ENCODE measurements at regions not wholly inside any gene's neighbourhood (a gene's known extent, or its start where the extent isn't known, plus 50 kb on each side); places are given as distances from the start of the nearest gene placed in this dataset.

GRCh38 chr2:66803726-66804125, 368.8 kb downstream of the MEIS1 start:
- no TSS peak for BruUV-seq (replicated peaks)
- H3K27ac ChIP-seq (ENCODE audit: insufficient read depth, low read depth, low read length): no peak overlapping the region
- no peaks in the 10 kb centered on the region for H3K9me3 ChIP-seq (replicated peaks; ENCODE audit: control insufficient read depth, insufficient read depth, low read length)
- H3K27me3 ChIP-seq (ENCODE audit: control insufficient read depth in 2 of 2, insufficient read depth in 2 of 2, low read length in 2 of 2): no peaks in the 10 kb centered on the region
- no peaks in the 10 kb centered on the region for H3K9me1 ChIP-seq (replicated peaks; ENCODE audit: control insufficient read depth, extremely low read depth, insufficient read depth, low read length)
- H4K20me1 ChIP-seq (replicated peaks; ENCODE audit: control insufficient read depth, extremely low read depth, insufficient read depth, low read length): no peaks in the 10 kb centered on the region
- POLR2A ChIA-PET: no interaction called here
- intact Hi-C loops (cut with micrococcal nuclease) (no loop called here), dilution Hi-C loops (cut with MboI; ENCODE audit: extremely low pct_ligation_motif_present, low sequenced_read_pairs) (no loop called here)
- no peaks in the 10 kb centered on the region for H3K4me1 ChIP-seq (ENCODE audit: control insufficient read depth, extremely low read depth, insufficient read depth, low read length)
- FAIRE-seq (no peak), DNase-seq (ENCODE audit: low read depth, low spot score) (no peak)
- H3K36me3 ChIP-seq (ENCODE audit: control insufficient read depth in 2 of 2, extremely low read depth in 1 of 2, insufficient read depth in 2 of 2, low read length in 2 of 2): no peaks in the 10 kb centered on the region
- H2AFZ ChIP-seq (ENCODE audit: low read depth, low read length): no peak overlapping the region
- CTCF ChIA-PET: no interaction called here
- TF ChIP-seq CTCF (IDR thresholded peaks at IDR 0.05; ENCODE audit: extremely low read depth in 1 of 2, insufficient read depth in 1 of 2, low read depth in 1 of 2, low read length in 2 of 2) (no peak), MYC (IDR thresholded peaks at IDR 0.05; ENCODE audit: low read depth, low read length) (no peak), POLR2A (IDR thresholded peaks at IDR 0.05; ENCODE audit: low read depth, low read length) (no peak), EZH2 (IDR thresholded peaks at IDR 0.05; ENCODE audit: borderline replicate concordance, low read depth, low read length, severe bottlenecking) (no peak), JUN (IDR thresholded peaks at IDR 0.05; ENCODE audit: borderline replicate concordance, insufficient read depth, insufficient read length, low read depth) (no peak), FOS (IDR thresholded peaks at IDR 0.05; ENCODE audit: borderline replicate concordance, insufficient read depth, low read length) (no peak), POLR2AphosphoS5 (IDR thresholded peaks at IDR 0.05; ENCODE audit: insufficient read depth, low read depth, low read length) (no peak), GATA2 (IDR thresholded peaks at IDR 0.05; ENCODE audit: insufficient read depth, insufficient read length, low read depth, low read length) (no peak)
- TF ChIP-seq, protein P1, sequence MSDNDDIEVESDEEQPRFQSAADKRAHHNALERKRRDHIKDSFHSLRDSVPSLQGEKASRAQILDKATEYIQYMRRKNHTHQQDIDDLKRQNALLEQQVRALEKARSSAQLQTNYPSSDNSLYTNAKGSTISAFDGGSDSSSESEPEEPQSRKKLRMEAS (IDR thresholded peaks at IDR 0.05; ENCODE audit: insufficient read depth, insufficient read length): no peak
- H3K9ac ChIP-seq (replicated peaks; ENCODE audit: extremely low read depth, insufficient read depth, low read length): no peak overlapping the region
- H3K79me2 ChIP-seq (ENCODE audit: control insufficient read depth, insufficient read depth, low read length): no peaks in the 10 kb centered on the region
- no peak overlapping the region for H3K4me2 ChIP-seq (ENCODE audit: insufficient read depth, low read length)
- H3K4me3 ChIP-seq (replicated peaks in 1 of 3; ENCODE audit: insufficient read depth in 1 of 3, low read depth in 1 of 3, low read length in 3 of 3): no peak overlapping the region

Data from endothelial cell of umbilical vein (primary cell).